Endothelial cell (in vitro differentiated cells): ENCODE measurements at regions not wholly inside any gene's neighbourhood (a gene's known extent, or its start where the extent isn't known, plus 50 kb on each side); places are given as distances from the start of the nearest gene placed in this dataset.
"Not testable (repeated sequence)": the region's sequence is repeated elsewhere in the genome, so short reads cannot be mapped to it uniquely, and the experiment has no call there.

ENCODE experiments used
- DNase-seq: peaks from one replicate; pipeline ENCODE4 v3.0.0; 2021; ENCODE audit warnings: low spot score
- H3K27ac Mint-ChIP-seq: one replicate; pipeline ENCODE4 v1.8.0; 2021; ENCODE audit warnings: mixed read lengths, inconsistent platforms; ENCODE audit not compliant: unreplicated experiment
- H3K27me3 Mint-ChIP-seq: one replicate; pipeline ENCODE4 v1.8.0; 2021; ENCODE audit warnings: mild to moderate bottlenecking, moderate library complexity, mixed read lengths, inconsistent platforms; ENCODE audit not compliant: unreplicated experiment
- H3K36me3 Mint-ChIP-seq: one replicate; pipeline ENCODE4 v1.8.0; 2021; ENCODE audit warnings: mild to moderate bottlenecking, low read depth, mixed read lengths, inconsistent platforms; ENCODE audit not compliant: unreplicated experiment
- H3K4me1 Mint-ChIP-seq: one replicate; pipeline ENCODE4 v1.8.0; 2021; ENCODE audit warnings: mild to moderate bottlenecking, mixed read lengths, inconsistent platforms; ENCODE audit not compliant: unreplicated experiment
- H3K4me3 Mint-ChIP-seq: one replicate; pipeline ENCODE4 v1.8.0; 2021; ENCODE audit warnings: mild to moderate bottlenecking, mixed read lengths, inconsistent platforms; ENCODE audit not compliant: unreplicated experiment
- H3K9me3 Mint-ChIP-seq: one replicate; pipeline ENCODE4 v1.8.0; 2021; ENCODE audit warnings: mixed read lengths, inconsistent platforms; ENCODE audit not compliant: unreplicated experiment
- CTCF ChIP-seq: fragments of 200-600 bp; sonication (generic); IDR thresholded peaks from one replicate; pipeline ENCODE4 v1.5.0; 2021; ENCODE audit warnings: antibody characterized with exemption; ENCODE audit not compliant: unreplicated experiment

GRCh38 chr5:130627145-130627544 is 537.9 kb downstream of the HINT1 start:
- Mint-ChIP-seq H3K27ac (no peak overlapping the region), H3K4me3 (no peak overlapping the region), H3K4me1 (no peaks in the 10 kb centered on the region), H3K9me3 (no peaks in the 10 kb centered on the region), H3K27me3 (no peaks in the 10 kb centered on the region), H3K36me3 (peaks cover 2% of the 10 kb centered on the region)
- TF ChIP-seq CTCF: no peak
- no peak for DNase-seq

- H3K27ac Mint-ChIP-seq: no peak overlapping the region
- no peak for DNase-seq
- no peaks in the 10 kb centered on the region for H3K36me3 Mint-ChIP-seq
- TF ChIP-seq CTCF: no peak
- H3K9me3 Mint-ChIP-seq: no peaks in the 10 kb centered on the region
- no peak overlapping the region for H3K4me3 Mint-ChIP-seq
- no peaks in the 10 kb centered on the region for H3K27me3 Mint-ChIP-seq
- H3K4me1 Mint-ChIP-seq: no peaks in the 10 kb centered on the region
Observed at GRCh38 chr5:130624805-130625204, 540.3 kb downstream of the HINT1 start.

GRCh38 chr5:130616161-130616560 is 548.9 kb downstream of the HINT1 start:
- DNase-seq: no peak
- TF ChIP-seq CTCF: no peak
- H3K36me3 Mint-ChIP-seq: peaks cover 9% of the 10 kb centered on the region
- H3K4me3 Mint-ChIP-seq: no peak overlapping the region
- peaks cover 6% of the 10 kb centered on the region for H3K9me3 Mint-ChIP-seq
- no peaks in the 10 kb centered on the region for H3K27me3 Mint-ChIP-seq
- H3K4me1 Mint-ChIP-seq: no peaks in the 10 kb centered on the region
- H3K27ac Mint-ChIP-seq: no peak overlapping the region

- no peak overlapping the region for H3K27ac Mint-ChIP-seq
- H3K36me3 Mint-ChIP-seq: no peaks in the 10 kb centered on the region
- H3K4me1 Mint-ChIP-seq: no peaks in the 10 kb centered on the region
- no peak overlapping the region for H3K4me3 Mint-ChIP-seq
- DNase-seq: no peak
- peaks cover 1% of the 10 kb centered on the region for H3K27me3 Mint-ChIP-seq
- H3K9me3 Mint-ChIP-seq: no peaks in the 10 kb centered on the region
- no peak for TF ChIP-seq CTCF
Observed at GRCh38 chr5:130605234-130605633, 559.8 kb downstream of the HINT1 start.

GRCh38 chr5:130596647-130597046 is 568.4 kb downstream of the HINT1 start:
- not testable (repeated sequence) for DNase-seq, H3K27ac Mint-ChIP-seq, H3K36me3 Mint-ChIP-seq, H3K9me3 Mint-ChIP-seq, H3K4me1 Mint-ChIP-seq, H3K27me3 Mint-ChIP-seq, H3K4me3 Mint-ChIP-seq

GRCh38 chr5:130580264-130580663 is 584.8 kb downstream of the HINT1 start:
- no peak for DNase-seq
- Mint-ChIP-seq H3K4me3 (no peak overlapping the region), H3K4me1 (peaks cover 15% of the 10 kb centered on the region), H3K9me3 (no peaks in the 10 kb centered on the region), H3K36me3 (no peaks in the 10 kb centered on the region), H3K27ac (no peak overlapping the region), H3K27me3 (no peaks in the 10 kb centered on the region)
- TF ChIP-seq CTCF: no peak
